Transverse colon (tissue), 4 donors: ENCODE measurements at regions not wholly inside any gene's neighbourhood (a gene's known extent, or its start where the extent isn't known, plus 50 kb on each side); places are given as distances from the start of the nearest gene placed in this dataset.

Source experiments
- DNase-seq: peaks from one replicate; pipeline ENCODE4 v3.0.0-alpha.2; 2019
- H3K27ac ChIP-seq, 4 donors: fragments of 200-600 bp; sonication (generic); 2 replicates each; pipeline ENCODE4 v1.5.1; 2016 to 2018; ENCODE audit warnings: inconsistent platforms in 4 of 4
- H3K27me3 ChIP-seq: fragments of 200-600 bp; sonication (generic); 2 replicates; pipeline ENCODE4 v1.5.1; 2017; ENCODE audit warnings: inconsistent platforms
- H3K36me3 ChIP-seq, 4 donors: fragments of 200-600 bp; sonication (generic); 2 replicates each; pipeline ENCODE4 v1.5.1; 2017 to 2019; ENCODE audit warnings: inconsistent platforms in 4 of 4
- H3K4me1 ChIP-seq, 4 donors: fragments of 200-600 bp; sonication (generic); 2 replicates each; pipeline ENCODE4 v1.5.1; 2017 to 2020; ENCODE audit warnings: inconsistent platforms in 4 of 4
- H3K4me3 ChIP-seq, 4 donors: fragments of 200-600 bp; sonication (generic); 1 replicate in 1 of 4; 2 replicates in 3 of 4; pipeline versions ENCODE4 v1.5.1 to v1.6.1; 2017 to 2019; ENCODE audit warnings: inconsistent platforms in 4 of 4
- H3K9me3 ChIP-seq, 2 donors: fragments of 200-600 bp; sonication (generic); 2 replicates each; pipeline ENCODE4 v1.5.1; 2017 to 2019; ENCODE audit warnings: inconsistent platforms in 2 of 2
- EP300 ChIP-seq: sonication (generic); formaldehyde crosslinking; IDR thresholded peaks from one replicate; pipeline ENCODE4 v1.6.1; 2017; ENCODE audit warnings: antibody characterized with exemption, low read depth
- POLR2A ChIP-seq: fragments of 450-650 bp; IDR thresholded peaks from one replicate; pipeline ENCODE4 v1.6.1; 2016; ENCODE audit warnings: antibody characterized with exemption, mild to moderate bottlenecking, moderate library complexity
- POLR2AphosphoS5 ChIP-seq, 3 donors: sonication (generic); formaldehyde crosslinking; IDR thresholded peaks; one replicate each; pipeline ENCODE4 v1.6.1; 2016; ENCODE audit warnings: antibody characterized with exemption in 3 of 3
- WGBS, 2 donors: methylation state at CpG; one replicate each; pipeline ENCODE4 v1.1.5; 2018; ENCODE audit warnings: low coverage in 1 of 2; 5-methylcytosine and 5-hydroxymethylcytosine counted together
- in situ Hi-C, 4 donors: fragments of 200-750 bp; cut with MboI; loops; one replicate each; pipeline versions ENCODE4 v1.15.0 to v1.15.1; 2017; ENCODE audit warnings: low sequenced_read_pairs in 3 of 4, low pct_ligation_motif_present in 1 of 4, low pct_unique_long_range_greater_than_20kb in 1 of 4
- intact Hi-C: fragments of 100-400 bp; cut with DNase I; formaldehyde crosslinking; loops from one replicate; pipeline ENCODE4 v1.15.1; 2023; ENCODE audit warnings: low total_unique reads
- TF ChIP-seq, protein P1 (sequence below), 5 experiments: fragments of 200-600 bp in 3 of 5; fragments of 450-650 bp in 2 of 5; sonication (generic) in 3 of 5; IDR thresholded peaks; 1 replicate in 2 of 5; 2 replicates in 3 of 5; pipeline ENCODE4 v1.5.1; 2016 to 2017; ENCODE audit warnings: antibody characterized with exemption in 5 of 5, inconsistent platforms in 3 of 5, mild to moderate bottlenecking in 2 of 5, moderate library complexity in 1 of 5

DNA sequence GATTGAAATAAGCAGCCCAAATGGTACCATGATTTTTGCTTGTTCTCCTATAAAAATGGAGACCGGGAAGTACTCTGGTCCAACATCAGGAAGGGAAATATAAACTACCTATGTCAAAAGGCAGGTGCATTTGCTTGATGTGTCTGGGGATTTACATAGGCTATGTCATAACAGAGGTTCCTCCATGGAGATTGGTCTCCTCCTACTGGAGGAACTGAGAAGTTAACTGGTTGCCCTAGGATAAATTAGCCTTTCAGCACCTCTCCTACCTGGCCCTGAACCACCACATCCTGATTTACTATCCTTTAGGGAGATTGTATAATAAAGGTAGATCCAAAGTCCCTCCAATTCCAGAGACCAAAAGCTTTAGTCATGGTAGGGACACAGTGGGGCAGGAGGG is 1109.3 kb upstream of the B3GALT2 start:
- H3K27ac ChIP-seq = no peak overlapping the region
- 11 to 27% methylated on average over 1 of the region's 1 CpG for WGBS, 2 donors
- no peaks in the 10 kb centered on the region for H3K4me1 ChIP-seq
- in situ Hi-C loops = loop anchor here in 3 of 4 donors (25.0 kb wide), 3 partner anchors 883 to 1108 kb away; partner anchors contain the start of gene B3GALT2 (in 2 of the 3)
- no peaks in the 10 kb centered on the region for H3K36me3 ChIP-seq
- no peak overlapping the region for H3K4me3 ChIP-seq
- DNase-seq = no peak
- intact Hi-C loops = no loop called here
- H3K27me3 ChIP-seq = no peaks in the 10 kb centered on the region
- H3K9me3 ChIP-seq = no peaks in the 10 kb centered on the region
- TF ChIP-seq POLR2AphosphoS5 (IDR thresholded peaks at IDR 0.05) = no peak
- no peak for TF ChIP-seq POLR2A
- TF ChIP-seq, protein P1, sequence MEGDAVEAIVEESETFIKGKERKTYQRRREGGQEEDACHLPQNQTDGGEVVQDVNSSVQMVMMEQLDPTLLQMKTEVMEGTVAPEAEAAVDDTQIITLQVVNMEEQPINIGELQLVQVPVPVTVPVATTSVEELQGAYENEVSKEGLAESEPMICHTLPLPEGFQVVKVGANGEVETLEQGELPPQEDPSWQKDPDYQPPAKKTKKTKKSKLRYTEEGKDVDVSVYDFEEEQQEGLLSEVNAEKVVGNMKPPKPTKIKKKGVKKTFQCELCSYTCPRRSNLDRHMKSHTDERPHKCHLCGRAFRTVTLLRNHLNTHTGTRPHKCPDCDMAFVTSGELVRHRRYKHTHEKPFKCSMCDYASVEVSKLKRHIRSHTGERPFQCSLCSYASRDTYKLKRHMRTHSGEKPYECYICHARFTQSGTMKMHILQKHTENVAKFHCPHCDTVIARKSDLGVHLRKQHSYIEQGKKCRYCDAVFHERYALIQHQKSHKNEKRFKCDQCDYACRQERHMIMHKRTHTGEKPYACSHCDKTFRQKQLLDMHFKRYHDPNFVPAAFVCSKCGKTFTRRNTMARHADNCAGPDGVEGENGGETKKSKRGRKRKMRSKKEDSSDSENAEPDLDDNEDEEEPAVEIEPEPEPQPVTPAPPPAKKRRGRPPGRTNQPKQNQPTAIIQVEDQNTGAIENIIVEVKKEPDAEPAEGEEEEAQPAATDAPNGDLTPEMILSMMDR (IDR thresholded peaks at IDR 0.05) = peak; percentile 52 to 83 (median 69)
- no peak for TF ChIP-seq EP300

DNA sequence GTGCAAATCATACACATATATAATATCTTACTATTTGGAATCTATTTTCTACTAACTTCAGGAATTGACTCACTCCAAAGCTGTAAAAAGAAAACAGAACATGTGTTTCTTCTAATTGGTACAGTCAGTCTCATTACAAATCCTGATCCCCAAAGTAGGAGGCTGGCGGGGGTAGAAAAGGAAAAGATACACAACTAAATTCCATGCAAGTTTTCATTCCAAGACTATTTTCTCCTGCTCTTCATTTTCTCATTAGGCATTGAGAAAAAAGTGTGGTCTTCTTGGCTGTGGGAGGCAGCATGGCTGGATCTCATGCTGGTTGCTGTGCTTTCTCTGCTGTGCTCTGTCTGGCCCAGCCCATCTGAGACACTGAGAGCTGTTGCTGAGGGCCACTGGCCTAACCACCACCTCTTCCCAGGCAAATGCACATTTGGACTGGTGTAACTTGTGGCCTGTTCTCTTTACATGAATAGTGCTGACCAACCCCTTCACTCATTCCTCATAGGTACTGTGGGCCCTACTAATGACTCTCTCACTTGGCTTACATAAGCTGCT is 1107.5 kb upstream of the B3GALT2 start:
- no peaks in the 10 kb centered on the region for H3K27me3 ChIP-seq
- H3K9me3 ChIP-seq = no peaks in the 10 kb centered on the region
- no peak overlapping the region for H3K27ac ChIP-seq
- intact Hi-C loops = no loop called here
- no peak for DNase-seq
- no peak overlapping the region for H3K4me3 ChIP-seq
- in situ Hi-C loops = loop anchor here in 3 of 4 donors (5.0 to 25.0 kb wide), 4 partner anchors 882 to 1117 kb away; partner anchors contain the start of gene B3GALT2 (in 2 of the 3)
- TF ChIP-seq POLR2A = no peak
- TF ChIP-seq, protein P1 (IDR thresholded peaks at IDR 0.05) = no peak
- no peak for TF ChIP-seq POLR2AphosphoS5 (IDR thresholded peaks at IDR 0.05)
- no peak for TF ChIP-seq EP300
- 86 to 91% methylated on average over 1 of the region's 1 CpG for WGBS, 2 donors
- H3K36me3 ChIP-seq = no peaks in the 10 kb centered on the region
- H3K4me1 ChIP-seq = no peaks in the 10 kb centered on the region

DNA sequence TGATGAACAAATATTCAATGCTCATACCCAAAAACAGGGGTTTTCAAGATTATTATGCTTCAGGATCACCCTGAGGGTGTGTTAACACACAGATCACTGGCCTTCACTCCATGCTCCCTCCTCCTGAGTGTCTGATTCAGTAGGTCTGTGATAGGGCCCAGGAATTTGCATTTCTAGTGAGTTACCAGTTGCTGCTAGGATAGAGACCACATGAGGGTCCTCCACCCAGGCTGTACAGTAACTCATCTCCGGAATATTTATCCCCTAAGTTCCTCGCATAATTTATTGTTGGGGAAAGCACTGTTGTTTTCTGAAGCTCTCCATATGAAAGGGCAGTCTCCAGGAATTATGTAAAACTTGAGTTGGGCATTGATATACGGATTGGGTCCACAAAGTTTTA is 1106.6 kb upstream of the B3GALT2 start:
- Histone ChIP-seq H3K27me3 (no peaks in the 10 kb centered on the region), H3K9me3 (no peaks in the 10 kb centered on the region), H3K36me3 (no peaks in the 10 kb centered on the region), H3K4me1 (no peaks in the 10 kb centered on the region), H3K27ac (no peak overlapping the region), H3K4me3 (no peak overlapping the region)
- TF ChIP-seq, protein P1 (IDR thresholded peaks at IDR 0.05) = no peak
- TF ChIP-seq EP300 = no peak
- TF ChIP-seq POLR2A = no peak
- no peak for TF ChIP-seq POLR2AphosphoS5 (IDR thresholded peaks at IDR 0.05)
- DNase-seq = no peak
- intact Hi-C loops = no loop called here
- in situ Hi-C loops = loop anchor here in 3 of 4 donors (5.0 to 25.0 kb wide), 4 partner anchors 881 to 1116 kb away; partner anchors contain the start of gene B3GALT2 (in 2 of the 3)
- whole genome bisulfite sequencing, 2 donors = 90 to 91% methylated on average over 3 of the region's 3 CpGs

DNA sequence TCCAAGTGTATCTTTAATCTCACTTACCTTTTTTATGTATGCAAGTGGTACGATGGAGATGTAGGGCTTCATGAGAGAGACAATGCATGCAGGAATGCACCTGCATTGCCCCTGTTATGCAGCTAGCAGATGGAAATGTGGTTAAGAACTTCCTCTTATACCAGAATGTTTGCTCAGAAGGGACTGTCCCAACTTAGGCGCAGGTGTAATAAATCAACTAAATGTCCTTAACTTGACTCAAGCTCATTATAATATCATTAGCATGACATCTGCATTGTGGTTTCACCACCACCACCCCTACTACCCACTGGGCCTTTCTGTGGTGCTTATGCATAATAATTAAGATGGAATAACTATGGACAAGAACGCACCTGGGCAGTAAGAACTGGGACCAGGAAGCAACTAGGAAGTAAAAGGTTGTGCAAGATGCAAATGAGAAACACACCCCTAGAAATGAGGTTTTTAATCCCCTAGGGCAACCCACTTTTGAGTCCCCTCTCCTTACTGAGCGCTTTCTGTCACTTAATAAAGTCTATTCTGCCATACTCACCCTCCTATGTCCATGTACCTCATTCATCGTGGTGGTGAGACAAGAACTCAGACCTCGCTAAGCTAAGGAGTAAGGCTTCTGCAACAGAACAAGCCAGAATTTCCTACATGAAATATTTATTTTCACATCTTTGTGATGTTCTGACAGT is 1103.3 kb upstream of the B3GALT2 start:
- in situ Hi-C loops = loop anchor here in 3 of 4 donors (5.0 to 25.0 kb wide), 4 partner anchors 877 to 1112 kb away; partner anchors contain the start of gene B3GALT2 (in 2 of the 3)
- DNase-seq = peak; percentile 20
- no peaks in the 10 kb centered on the region for H3K36me3 ChIP-seq
- H3K4me3 ChIP-seq = no peak overlapping the region
- H3K9me3 ChIP-seq = no peaks in the 10 kb centered on the region
- no peaks in the 10 kb centered on the region for H3K4me1 ChIP-seq
- TF ChIP-seq EP300 = no peak
- TF ChIP-seq, protein P1 (IDR thresholded peaks at IDR 0.05) = no peak
- no peak for TF ChIP-seq POLR2A
- peak in 2 of 3 donors; percentile 17 to 23 for TF ChIP-seq POLR2AphosphoS5 (IDR thresholded peaks at IDR 0.05)
- intact Hi-C loops = no loop called here
- no peaks in the 10 kb centered on the region for H3K27me3 ChIP-seq
- H3K27ac ChIP-seq = no peak overlapping the region
- WGBS, 2 donors = 62 to 83% methylated on average over 4 to 6 of the region's 6 CpGs
